SJSA1 (cell line): ENCODE measurements at regions not wholly inside any gene's neighbourhood (a gene's known extent, or its start where the extent isn't known, plus 50 kb on each side); places are given as distances from the start of the nearest gene placed in this dataset.
A peak's percentile ranks its signal among the peaks of the same experiment; 100 is the strongest.

Experiments
- DNase-seq, 2 experiments: peaks; one replicate each; pipeline ENCODE4 v3.0.0-alpha.2; 2015 to 2020; ENCODE audit warnings: low spot score in 2 of 2, low read depth in 1 of 2
- H3K27ac ChIP-seq: fragments of 250-450 bp; sonication (Bioruptor Pico); 2 replicates; pipeline ENCODE4 v1.5.1; 2020; ENCODE audit warnings: mild to moderate bottlenecking, moderate library complexity
- H3K27me3 ChIP-seq: fragments of 250-450 bp; sonication (Bioruptor Pico); replicated peaks from 2 replicates; pipeline ENCODE4 v1.5.1; 2020; ENCODE audit warnings: mild to moderate bottlenecking, moderate library complexity
- H3K36me3 ChIP-seq: fragments of 250-450 bp; sonication (Bioruptor Pico); 2 replicates; pipeline ENCODE4 v1.5.1; 2020; ENCODE audit warnings: mild to moderate bottlenecking
- H3K4me1 ChIP-seq: fragments of 250-450 bp; sonication (Bioruptor Pico); replicated peaks from 2 replicates; pipeline ENCODE4 v1.6.1; 2021; ENCODE audit warnings: mild to moderate bottlenecking
- H3K4me3 ChIP-seq: fragments of 250-450 bp; sonication (Bioruptor Pico); 2 replicates; pipeline ENCODE4 v1.5.1; 2020; ENCODE audit warnings: mild to moderate bottlenecking
- H3K9me3 ChIP-seq: fragments of 250-450 bp; sonication (Bioruptor Pico); replicated peaks from 2 replicates; pipeline ENCODE4 v1.5.1; 2020; ENCODE audit warnings: mild to moderate bottlenecking

DNA sequence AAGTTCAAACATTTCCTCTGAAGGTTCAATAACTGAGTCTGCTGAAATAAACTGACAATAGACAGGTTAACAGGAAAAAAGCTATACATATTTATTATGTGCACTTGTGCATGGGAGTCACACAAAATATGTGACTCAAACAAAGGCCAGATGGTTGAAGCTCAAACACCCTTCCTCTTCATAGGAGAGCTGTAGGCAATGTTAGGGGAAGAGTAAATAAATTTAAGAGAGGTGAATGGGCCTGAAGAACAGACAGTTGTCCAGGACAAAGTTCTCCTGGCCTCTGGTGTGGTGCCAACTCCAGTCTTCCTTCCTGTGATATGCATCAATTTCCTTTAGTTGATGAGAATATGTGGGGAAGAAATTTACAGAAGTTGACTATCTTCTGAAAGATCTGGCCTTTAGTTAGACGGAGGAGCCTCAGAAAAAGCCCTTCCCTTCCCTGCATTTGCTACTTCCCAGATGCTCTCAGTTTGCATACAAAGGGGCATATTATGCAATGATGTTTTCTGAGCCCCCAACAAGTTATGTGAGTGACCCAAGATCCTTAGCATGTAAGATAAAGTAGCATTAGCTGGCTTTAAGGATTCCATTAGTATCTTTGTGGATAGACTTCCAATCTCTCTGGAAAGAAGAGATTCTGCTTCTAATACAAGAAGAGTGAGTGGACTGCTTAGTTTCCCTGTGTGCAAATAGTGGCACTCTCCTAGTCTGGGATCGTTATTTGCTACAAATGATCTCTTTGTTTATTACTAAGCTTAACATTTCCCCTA lies 96.4 kb upstream of the IGSF10 start:
- H3K36me3 ChIP-seq = no peaks in the 10 kb centered on the region
- no peaks in the 10 kb centered on the region for H3K27me3 ChIP-seq
- no peak overlapping the region for H3K27ac ChIP-seq
- DNase-seq = no peak
- H3K9me3 ChIP-seq = no peaks in the 10 kb centered on the region
- H3K4me3 ChIP-seq = no peak overlapping the region
- H3K4me1 ChIP-seq = no peaks in the 10 kb centered on the region

DNA sequence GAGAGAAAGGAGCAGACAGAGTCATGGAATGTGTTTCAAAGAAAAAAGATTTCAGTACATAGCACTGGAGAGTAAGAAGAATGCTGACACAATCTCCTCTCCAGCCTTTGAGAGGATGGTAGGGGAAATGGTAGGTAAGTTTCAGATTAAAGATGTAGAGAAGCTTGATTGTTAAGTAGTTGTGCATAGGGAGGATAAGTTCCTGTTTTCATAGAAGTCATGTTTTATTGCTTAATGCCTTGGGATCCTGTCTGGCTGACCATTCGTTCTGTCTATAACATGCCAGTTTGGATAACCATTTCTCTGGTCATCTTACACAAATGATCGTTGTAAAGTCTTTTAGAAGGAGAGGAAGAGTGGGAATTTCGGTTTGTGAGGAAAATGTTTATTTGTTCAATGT lies 95.7 kb upstream of the IGSF10 start:
- Histone ChIP-seq H3K36me3 (no peaks in the 10 kb centered on the region), H3K27ac (no peak overlapping the region), H3K4me1 (no peaks in the 10 kb centered on the region), H3K27me3 (no peaks in the 10 kb centered on the region), H3K9me3 (no peaks in the 10 kb centered on the region), H3K4me3 (no peak overlapping the region)
- DNase-seq = no peak

DNA sequence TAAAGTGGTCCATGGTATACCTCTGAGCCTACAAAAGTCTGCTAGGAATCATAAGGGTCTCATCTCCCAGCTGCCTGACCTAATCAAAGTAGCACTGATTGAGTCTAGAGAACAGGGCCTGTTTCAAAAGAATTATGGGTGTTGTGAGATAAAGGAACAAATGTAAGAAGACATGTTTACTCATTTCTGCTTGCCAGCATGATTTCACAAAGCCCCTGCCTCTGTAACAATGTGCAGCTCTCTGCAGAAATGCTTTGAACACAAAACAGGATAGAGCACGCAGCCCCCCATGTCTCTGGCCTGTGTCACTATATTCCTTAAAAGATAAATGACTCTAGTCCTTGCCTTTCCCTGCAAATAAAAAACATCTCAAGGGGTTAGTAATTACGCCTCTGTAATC lies 94.7 kb upstream of the IGSF10 start:
- no peaks in the 10 kb centered on the region for H3K9me3 ChIP-seq
- DNase-seq = no peak
- no peaks in the 10 kb centered on the region for H3K36me3 ChIP-seq

DNA sequence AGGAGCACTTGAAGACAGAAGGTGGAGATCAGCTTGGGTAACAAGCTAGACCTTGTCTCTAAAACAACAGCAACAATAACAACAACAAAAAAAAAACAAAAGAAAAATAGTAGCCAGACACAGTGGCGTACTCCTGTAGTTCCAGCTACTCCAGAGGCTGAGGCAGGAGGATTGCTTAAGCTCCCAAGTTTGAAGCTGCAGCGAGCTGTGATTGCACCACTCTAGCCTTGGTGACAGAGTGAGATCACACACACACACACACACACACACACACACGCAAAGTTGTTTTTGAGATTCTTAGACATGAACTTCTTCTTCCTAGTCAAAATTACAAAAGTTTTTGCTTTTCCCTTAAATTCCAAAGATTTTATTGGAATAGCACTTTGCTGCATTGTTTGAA lies 93.0 kb upstream of the IGSF10 start:
- H3K27me3 ChIP-seq = no peaks in the 10 kb centered on the region
- no peak overlapping the region for H3K27ac ChIP-seq
- H3K36me3 ChIP-seq = no peaks in the 10 kb centered on the region
- H3K9me3 ChIP-seq = no peaks in the 10 kb centered on the region
- no peak overlapping the region for H3K4me3 ChIP-seq
- DNase-seq = no peak
- no peaks in the 10 kb centered on the region for H3K4me1 ChIP-seq

More for the DNA sequence above, 94.7 kb upstream of the IGSF10 start:
- Histone ChIP-seq H3K4me3 (no peak overlapping the region), H3K4me1 (no peaks in the 10 kb centered on the region), H3K27me3 (no peaks in the 10 kb centered on the region), H3K27ac (no peak overlapping the region)

DNA sequence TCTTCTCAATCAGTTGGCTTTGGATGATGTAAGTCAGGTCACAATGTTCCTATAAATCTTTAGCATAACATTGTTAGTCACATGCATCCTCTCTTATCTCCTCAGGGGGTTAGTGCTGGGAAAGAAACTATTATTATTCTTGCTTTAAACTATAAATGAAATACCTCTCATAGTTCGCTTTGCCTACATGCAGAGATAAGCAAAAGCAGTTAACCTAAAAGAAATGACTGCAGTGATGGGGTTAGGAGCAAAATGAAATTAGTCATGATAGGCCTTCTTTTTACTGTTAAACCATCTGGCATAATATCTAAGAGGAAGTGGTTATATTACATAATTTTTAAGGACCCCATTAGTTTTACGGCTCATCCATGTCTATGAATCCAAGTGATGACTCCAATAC lies 91.7 kb upstream of the IGSF10 start:
- H3K9me3 ChIP-seq = no peaks in the 10 kb centered on the region
- DNase-seq = no peak
- H3K27ac ChIP-seq = no peak overlapping the region
- H3K36me3 ChIP-seq = no peaks in the 10 kb centered on the region
- no peak overlapping the region for H3K4me3 ChIP-seq
- no peaks in the 10 kb centered on the region for H3K4me1 ChIP-seq
- no peaks in the 10 kb centered on the region for H3K27me3 ChIP-seq

DNA sequence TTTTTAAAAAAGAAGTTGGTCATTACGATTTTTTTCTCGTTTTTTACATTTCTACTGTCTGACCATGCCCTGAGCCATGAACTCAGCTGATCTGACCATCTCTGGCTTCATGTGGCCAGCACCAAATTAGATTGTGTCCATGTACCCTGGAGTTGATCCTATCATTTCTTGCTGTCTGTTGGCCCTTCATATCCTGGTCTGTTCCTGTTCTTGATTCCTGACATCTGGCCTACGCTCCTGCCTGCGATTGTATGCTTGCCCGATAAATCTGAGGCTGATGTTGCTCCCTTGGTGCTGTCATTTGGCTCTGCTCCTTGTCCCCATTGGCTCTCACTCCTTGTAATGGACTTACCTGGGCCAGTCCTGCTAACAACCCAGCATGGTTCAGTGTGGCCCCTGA lies 89.8 kb upstream of the IGSF10 start:
- Histone ChIP-seq H3K4me1 (no peaks in the 10 kb centered on the region), H3K27me3 (no peaks in the 10 kb centered on the region), H3K27ac (no peak overlapping the region), H3K9me3 (no peaks in the 10 kb centered on the region), H3K36me3 (no peaks in the 10 kb centered on the region), H3K4me3 (no peak overlapping the region)
- DNase-seq = no peak

DNA sequence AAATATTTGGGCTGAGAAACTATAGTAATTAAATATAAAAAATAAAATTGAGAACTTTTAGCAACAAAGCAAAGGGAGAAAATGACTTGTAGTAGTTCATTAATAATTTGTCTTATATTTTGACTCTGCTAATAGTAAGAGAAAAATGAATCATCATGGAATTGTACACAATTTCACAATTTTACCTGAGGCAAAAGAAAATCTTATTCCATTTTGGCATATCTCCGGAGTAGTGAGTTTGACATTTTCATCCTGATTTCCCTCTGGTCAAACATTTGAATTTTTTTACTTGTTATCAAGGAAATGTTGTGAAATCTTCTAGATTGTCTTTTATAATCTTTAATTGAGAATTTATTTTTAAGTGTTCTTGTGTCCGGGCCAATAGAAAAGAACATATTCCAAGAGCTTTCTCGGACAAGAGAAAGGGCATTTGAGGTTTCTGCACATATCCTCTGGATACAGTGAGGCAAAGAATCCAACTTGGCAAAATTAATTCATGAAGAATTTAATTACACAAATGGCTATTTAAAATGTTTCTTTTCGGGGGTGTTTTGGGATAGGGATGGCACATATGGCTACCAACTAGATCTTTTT lies 89.3 kb upstream of the IGSF10 start:
- Histone ChIP-seq H3K4me1 (no peaks in the 10 kb centered on the region), H3K4me3 (no peak overlapping the region), H3K9me3 (no peaks in the 10 kb centered on the region), H3K36me3 (no peaks in the 10 kb centered on the region), H3K27ac (no peak overlapping the region), H3K27me3 (no peaks in the 10 kb centered on the region)
- no peak for DNase-seq

DNA sequence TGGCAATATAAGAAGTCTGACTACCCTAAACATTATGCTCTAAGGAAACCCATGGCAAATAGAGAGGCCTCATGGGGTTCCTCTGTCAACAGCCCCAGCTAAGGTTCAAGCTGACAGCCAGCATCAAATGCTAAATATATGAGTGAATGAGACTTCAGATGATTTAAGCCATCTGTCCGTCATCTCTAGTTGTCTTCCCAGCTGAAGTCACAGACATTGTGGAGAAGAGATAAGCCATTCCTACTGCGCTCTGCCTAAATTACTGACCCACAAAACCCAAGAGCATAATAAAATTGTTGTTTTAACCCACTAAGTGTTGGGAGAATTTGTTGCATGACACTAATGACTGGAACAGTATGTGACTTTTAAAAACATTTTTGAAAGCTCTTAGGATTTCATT lies 87.3 kb upstream of the IGSF10 start:
- Histone ChIP-seq H3K27me3 (no peaks in the 10 kb centered on the region), H3K27ac (no peak overlapping the region), H3K4me1 (no peaks in the 10 kb centered on the region), H3K4me3 (no peak overlapping the region), H3K9me3 (no peaks in the 10 kb centered on the region), H3K36me3 (no peaks in the 10 kb centered on the region)
- DNase-seq = no peak

DNA sequence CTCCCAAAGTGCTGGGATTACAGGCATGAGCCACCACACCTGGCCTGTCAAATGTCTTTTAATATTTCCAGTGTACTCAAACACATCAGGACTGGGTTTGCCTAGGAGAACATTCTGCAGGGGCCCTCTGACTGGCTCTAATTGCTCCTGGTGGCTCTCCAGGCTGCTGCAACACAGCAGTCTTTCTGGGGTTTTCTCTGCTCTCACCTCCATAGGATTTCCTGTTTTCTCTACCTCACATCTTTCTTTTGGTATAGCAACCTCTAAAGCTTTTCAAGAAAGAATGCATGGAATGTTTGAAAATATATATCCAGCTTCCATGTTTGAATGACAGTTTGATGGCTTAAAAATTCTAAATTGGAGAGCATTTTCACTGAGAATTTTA lies 83.3 kb upstream of the IGSF10 start:
- no peaks in the 10 kb centered on the region for H3K27me3 ChIP-seq
- H3K9me3 ChIP-seq = no peaks in the 10 kb centered on the region
- no peaks in the 10 kb centered on the region; the same call in 1 of the 2 replicates for H3K4me1 ChIP-seq
- H3K27ac ChIP-seq = no peak overlapping the region
- H3K36me3 ChIP-seq = no peaks in the 10 kb centered on the region
- DNase-seq = no peak
- H3K4me3 ChIP-seq = no peak overlapping the region

DNA sequence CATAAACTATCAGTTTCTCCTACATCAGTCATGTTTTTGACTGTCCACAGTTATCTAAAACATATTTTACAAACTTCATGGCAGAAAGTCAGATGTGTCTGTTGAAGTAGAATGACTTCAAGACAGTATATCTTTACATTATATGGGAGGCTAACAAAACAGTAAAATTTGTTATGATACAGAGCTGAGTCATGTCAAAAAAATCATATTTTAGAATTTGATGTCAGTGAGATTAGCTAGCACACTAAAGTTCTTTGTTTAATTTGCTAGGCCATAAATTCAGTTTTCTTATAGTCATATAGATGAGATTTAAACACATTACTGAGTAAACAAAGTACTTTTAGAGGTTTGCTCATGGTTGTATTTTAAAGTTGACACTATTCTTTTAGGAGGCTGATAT lies 80.3 kb upstream of the IGSF10 start:
- Histone ChIP-seq H3K4me3 (no peak overlapping the region), H3K4me1 (peaks cover 18% of the 10 kb centered on the region), H3K36me3 (no peaks in the 10 kb centered on the region), H3K9me3 (no peaks in the 10 kb centered on the region), H3K27me3 (no peaks in the 10 kb centered on the region), H3K27ac (no peak overlapping the region)
- no peak for DNase-seq

DNA sequence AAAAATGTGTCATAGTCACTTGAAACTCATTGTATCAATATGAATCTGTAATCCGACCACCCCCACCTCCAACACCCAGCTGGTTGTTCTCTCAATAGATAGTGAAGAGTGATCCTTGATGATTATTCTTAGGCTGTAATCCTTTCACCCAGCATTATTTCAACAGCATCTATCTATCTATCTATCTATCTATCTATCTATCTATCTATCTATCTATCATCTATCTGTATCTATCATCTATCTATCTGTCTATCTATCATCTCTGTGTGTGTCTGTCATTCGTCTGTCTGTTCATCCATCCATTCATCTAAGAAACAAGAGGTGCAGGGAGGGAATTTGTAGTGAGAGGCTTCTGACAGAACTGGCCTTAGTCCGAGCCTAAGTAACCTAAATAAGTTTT lies 78.7 kb upstream of the IGSF10 start:
- no peak overlapping the region for H3K27ac ChIP-seq
- DNase-seq = no peak
- H3K4me3 ChIP-seq = no peak overlapping the region
- H3K36me3 ChIP-seq = no peaks in the 10 kb centered on the region
- peaks cover 18% of the 10 kb centered on the region for H3K4me1 ChIP-seq
- H3K27me3 ChIP-seq = no peaks in the 10 kb centered on the region
- H3K9me3 ChIP-seq = no peaks in the 10 kb centered on the region

DNA sequence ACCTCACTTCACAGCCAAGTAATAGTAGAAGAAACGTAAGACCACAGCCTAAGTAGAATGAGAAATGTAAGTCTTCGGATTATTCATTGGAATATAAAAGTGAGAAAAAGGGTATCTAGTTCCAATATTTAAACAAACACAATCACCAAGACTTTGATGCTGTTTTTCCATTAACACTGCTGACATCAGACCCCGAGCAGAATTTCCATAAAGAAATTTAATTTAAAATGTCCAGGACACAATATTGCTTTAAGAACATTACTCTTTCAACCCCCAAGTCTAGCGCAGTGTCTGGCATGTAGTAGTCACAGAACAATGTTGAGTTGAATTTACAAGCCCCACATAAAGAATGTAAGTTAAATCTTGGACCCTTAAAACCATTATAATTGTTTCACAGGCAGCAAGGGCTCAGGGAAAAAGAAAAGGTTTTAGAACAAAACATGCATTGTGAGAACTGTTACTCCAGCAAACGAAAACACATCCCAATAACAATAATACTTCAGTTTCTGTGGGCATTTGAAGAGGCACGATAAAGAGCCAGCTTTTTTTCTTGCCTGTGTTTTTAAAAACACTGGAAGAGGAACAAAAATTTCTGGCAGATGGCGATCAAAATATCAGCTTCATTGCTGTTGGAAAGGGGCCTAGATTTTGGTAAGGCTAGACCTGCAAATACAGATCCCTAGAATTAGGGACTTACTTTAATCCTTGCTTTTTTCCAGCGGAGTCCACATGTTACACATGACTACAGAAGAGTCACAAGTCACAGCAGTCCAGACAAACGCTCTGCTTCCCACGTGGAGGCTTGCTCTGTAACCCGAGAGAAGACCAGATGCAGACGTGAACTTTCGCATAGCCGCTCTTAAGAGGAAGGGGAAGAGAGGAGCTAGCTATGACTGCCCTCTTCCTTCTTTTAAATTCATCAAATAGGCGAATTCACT lies 77.9 kb upstream of the IGSF10 start:
- Histone ChIP-seq H3K4me3 (no peak overlapping the region), H3K27ac (no peak overlapping the region)
- peak in 1 of 2 experiments; percentile 2 for DNase-seq

DNA sequence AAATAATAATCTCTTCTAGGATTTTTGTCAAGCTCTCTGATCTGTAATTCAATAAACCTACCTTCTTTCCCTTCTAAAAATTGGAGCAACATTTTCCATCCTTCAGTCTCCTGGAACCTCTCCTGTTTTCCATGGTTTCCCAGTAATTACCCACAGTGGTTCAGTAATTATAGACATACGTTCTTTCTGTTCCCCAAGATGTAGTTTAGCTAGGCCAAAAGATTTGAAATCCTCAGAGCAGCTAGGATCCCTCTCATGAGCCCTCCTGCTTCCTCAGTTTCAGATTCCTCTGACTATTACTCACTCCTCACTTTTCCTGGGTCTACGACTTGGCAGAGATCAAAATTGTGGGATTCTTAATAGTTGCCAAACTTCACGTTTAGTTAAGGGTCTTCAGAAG lies 76.9 kb upstream of the IGSF10 start:
- Histone ChIP-seq H3K9me3 (no peaks in the 10 kb centered on the region), H3K36me3 (no peaks in the 10 kb centered on the region), H3K27me3 (no peaks in the 10 kb centered on the region), H3K4me1 (peaks cover 18% of the 10 kb centered on the region), H3K27ac (0 out of 2 replicates have a peak overlapping the region, but pooled peaks have one; percentile 22), H3K4me3 (no peak overlapping the region)
- peak in 1 of 2 experiments; percentile 8 for DNase-seq

More for the DNA sequence above, 77.9 kb upstream of the IGSF10 start:
- Histone ChIP-seq H3K4me1 (peaks cover 18% of the 10 kb centered on the region), H3K27me3 (no peaks in the 10 kb centered on the region), H3K36me3 (no peaks in the 10 kb centered on the region), H3K9me3 (no peaks in the 10 kb centered on the region)

DNA sequence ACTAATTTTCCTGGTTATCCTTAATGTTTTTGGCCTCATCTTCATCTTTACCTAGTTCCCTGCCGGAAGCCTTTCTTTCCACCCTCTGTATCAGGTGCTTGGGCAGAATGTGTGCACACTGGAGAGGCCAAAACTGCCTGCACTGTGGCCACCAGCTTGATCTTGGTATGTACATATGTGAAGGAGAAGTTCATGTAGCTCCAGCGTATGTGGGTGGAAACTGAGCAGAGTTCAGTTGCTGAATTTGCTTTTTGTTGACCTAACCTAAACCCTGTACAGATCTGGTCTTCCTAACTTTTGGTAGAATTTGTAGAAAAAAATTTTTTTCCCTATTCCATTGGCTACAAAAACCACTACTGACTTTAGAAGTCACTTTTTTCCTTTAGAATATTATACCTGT lies 65.9 kb upstream of the IGSF10 start:
- Histone ChIP-seq H3K4me1 (no peaks in the 10 kb centered on the region), H3K4me3 (no peak overlapping the region), H3K27ac (no peak overlapping the region), H3K9me3 (no peaks in the 10 kb centered on the region), H3K36me3 (no peaks in the 10 kb centered on the region), H3K27me3 (no peaks in the 10 kb centered on the region)
- DNase-seq = no peak
